ENCODE measurements at regions not wholly inside any gene's neighbourhood (a gene's known extent, or its start where the extent isn't known, plus 50 kb on each side); places are given as distances from the start of the nearest gene placed in this dataset.

- H3K27me3 ChIP-seq: no peaks in the 10 kb centered on the region
- Mint-ChIP-seq H3K9me3 (no peaks in the 10 kb centered on the region), H3K4me3 (no peak overlapping the region), H3K27ac (no peak overlapping the region), H3K36me3 (no peaks in the 10 kb centered on the region), H3K4me1 (peaks cover 3% of the 10 kb centered on the region), H3K27me3 (ENCODE audit: insufficient read depth, low read depth) (no peaks in the 10 kb centered on the region)
- no peaks in the 10 kb centered on the region for H3K4me1 ChIP-seq
- no peak overlapping the region for H3K9ac ChIP-seq
- H2AFZ ChIP-seq (replicated peaks): no peak overlapping the region
- no peaks in the 10 kb centered on the region for H4K20me1 ChIP-seq (ENCODE audit: low read depth)
- no peak for DNase-seq (ENCODE audit: low spot score)
- H3K9me3 ChIP-seq (ENCODE audit: low read depth): no peaks in the 10 kb centered on the region
- H3K4me2 ChIP-seq: no peak overlapping the region
- H3K79me2 ChIP-seq (ENCODE audit: low read depth): no peaks in the 10 kb centered on the region
- H3F3A ChIP-seq (ENCODE audit: low read depth): no peaks in the 10 kb centered on the region
- TF ChIP-seq CTCF (IDR thresholded peaks at IDR 0.05): no peak
- no peak for TF ChIP-seq EZH2phosphoT487 (IDR thresholded peaks at IDR 0.05)
- no peak for TF ChIP-seq EZH2 (IDR thresholded peaks at IDR 0.05)
- no peaks in the 10 kb centered on the region for H3K36me3 ChIP-seq
- H3K4me3 ChIP-seq: no peak overlapping the region
- H3K27ac ChIP-seq: no peak overlapping the region
Measured at GRCh38 chr7:79540592-79540991, 87.1 kb upstream of the MAGI2 start.

GRCh38 chr7:79534128-79534527 lies 80.7 kb upstream of the MAGI2 start:
- Mint-ChIP-seq H3K36me3 (no peaks in the 10 kb centered on the region), H3K27me3 (ENCODE audit: insufficient read depth, low read depth) (no peaks in the 10 kb centered on the region), H3K4me3 (no peak overlapping the region), H3K4me1 (peaks cover 12% of the 10 kb centered on the region), H3K9me3 (no peaks in the 10 kb centered on the region), H3K27ac (no peak overlapping the region)
- Histone ChIP-seq H2AFZ (replicated peaks) (no peak overlapping the region), H3K9ac (no peak overlapping the region), H4K20me1 (ENCODE audit: low read depth) (no peaks in the 10 kb centered on the region), H3F3A (ENCODE audit: low read depth) (no peaks in the 10 kb centered on the region), H3K36me3 (no peaks in the 10 kb centered on the region), H3K27me3 (no peaks in the 10 kb centered on the region), H3K4me2 (no peak overlapping the region), H3K79me2 (ENCODE audit: low read depth) (no peaks in the 10 kb centered on the region), H3K9me3 (ENCODE audit: low read depth) (no peaks in the 10 kb centered on the region), H3K4me3 (no peak overlapping the region), H3K27ac (no peak overlapping the region), H3K4me1 (no peaks in the 10 kb centered on the region)
- TF ChIP-seq EZH2 (IDR thresholded peaks at IDR 0.05) (no peak), CTCF (IDR thresholded peaks at IDR 0.05) (no peak), EZH2phosphoT487 (IDR thresholded peaks at IDR 0.05) (no peak)
- no peak for DNase-seq (ENCODE audit: low spot score)

GRCh38 chr7:79531905-79532664 lies 78.6 kb upstream of the MAGI2 start:
- no peak for TF ChIP-seq EZH2phosphoT487 (IDR thresholded peaks at IDR 0.05)
- TF ChIP-seq EZH2 (IDR thresholded peaks at IDR 0.05): no peak
- TF ChIP-seq CTCF (IDR thresholded peaks at IDR 0.05): no peak
- Mint-ChIP-seq H3K36me3 (no peaks in the 10 kb centered on the region), H3K4me1 (peaks cover 14% of the 10 kb centered on the region), H3K27ac (no peak overlapping the region), H3K27me3 (ENCODE audit: insufficient read depth, low read depth) (no peaks in the 10 kb centered on the region), H3K4me3 (no peak overlapping the region), H3K9me3 (no peaks in the 10 kb centered on the region)
- H3K79me2 ChIP-seq (ENCODE audit: low read depth): no peaks in the 10 kb centered on the region
- H3K27ac ChIP-seq: no peak overlapping the region
- no peaks in the 10 kb centered on the region for H4K20me1 ChIP-seq (ENCODE audit: low read depth)
- no peaks in the 10 kb centered on the region for H3K27me3 ChIP-seq
- H3K4me3 ChIP-seq: no peak overlapping the region
- no peak overlapping the region for H2AFZ ChIP-seq (replicated peaks)
- no peaks in the 10 kb centered on the region for H3F3A ChIP-seq (ENCODE audit: low read depth)
- no peak overlapping the region for H3K4me2 ChIP-seq
- no peak for DNase-seq (ENCODE audit: low spot score)
- no peaks in the 10 kb centered on the region for H3K36me3 ChIP-seq
- no peak overlapping the region for H3K9ac ChIP-seq
- H3K9me3 ChIP-seq (ENCODE audit: low read depth): no peaks in the 10 kb centered on the region
- no peaks in the 10 kb centered on the region for H3K4me1 ChIP-seq

Data from neural progenitor cell (in vitro differentiated cells).